ENCODE measurements at regions not wholly inside any gene's neighbourhood (a gene's known extent, or its start where the extent isn't known, plus 50 kb on each side); places are given as distances from the start of the nearest gene placed in this dataset.

DNA sequence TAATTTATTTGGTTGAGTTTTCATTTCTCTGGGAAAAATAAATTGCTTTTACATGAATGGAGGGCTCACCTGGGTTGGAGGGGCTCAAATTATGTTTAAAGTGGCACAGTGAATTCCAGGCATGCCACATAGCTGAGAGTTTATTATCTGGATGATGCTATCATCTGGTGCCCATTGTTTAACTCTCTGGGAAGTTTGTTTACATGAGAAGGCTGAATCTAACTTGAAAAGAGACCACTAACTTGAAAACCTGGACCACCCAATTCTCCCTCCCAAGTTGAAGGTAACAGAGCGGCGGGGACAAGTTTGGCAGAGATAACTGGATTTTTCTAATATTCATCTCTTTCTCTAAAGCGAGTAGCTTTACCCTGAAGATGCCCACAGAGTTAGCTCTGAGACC is 321.5 kb upstream of the GHITM start:
- TF ChIP-seq, protein P1, sequence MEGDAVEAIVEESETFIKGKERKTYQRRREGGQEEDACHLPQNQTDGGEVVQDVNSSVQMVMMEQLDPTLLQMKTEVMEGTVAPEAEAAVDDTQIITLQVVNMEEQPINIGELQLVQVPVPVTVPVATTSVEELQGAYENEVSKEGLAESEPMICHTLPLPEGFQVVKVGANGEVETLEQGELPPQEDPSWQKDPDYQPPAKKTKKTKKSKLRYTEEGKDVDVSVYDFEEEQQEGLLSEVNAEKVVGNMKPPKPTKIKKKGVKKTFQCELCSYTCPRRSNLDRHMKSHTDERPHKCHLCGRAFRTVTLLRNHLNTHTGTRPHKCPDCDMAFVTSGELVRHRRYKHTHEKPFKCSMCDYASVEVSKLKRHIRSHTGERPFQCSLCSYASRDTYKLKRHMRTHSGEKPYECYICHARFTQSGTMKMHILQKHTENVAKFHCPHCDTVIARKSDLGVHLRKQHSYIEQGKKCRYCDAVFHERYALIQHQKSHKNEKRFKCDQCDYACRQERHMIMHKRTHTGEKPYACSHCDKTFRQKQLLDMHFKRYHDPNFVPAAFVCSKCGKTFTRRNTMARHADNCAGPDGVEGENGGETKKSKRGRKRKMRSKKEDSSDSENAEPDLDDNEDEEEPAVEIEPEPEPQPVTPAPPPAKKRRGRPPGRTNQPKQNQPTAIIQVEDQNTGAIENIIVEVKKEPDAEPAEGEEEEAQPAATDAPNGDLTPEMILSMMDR (IDR thresholded peaks at IDR 0.05; ENCODE audit: control extremely low read depth in 1 of 3, insufficient read depth in 1 of 3, low read depth in 1 of 3, low read length in 3 of 3) = no peak
- no peak for TF ChIP-seq POLR2A (IDR thresholded peaks at IDR 0.05; ENCODE audit: control extremely low read depth in 1 of 2, low read depth in 2 of 2, low read length in 2 of 2)
- TF ChIP-seq, protein P2, sequence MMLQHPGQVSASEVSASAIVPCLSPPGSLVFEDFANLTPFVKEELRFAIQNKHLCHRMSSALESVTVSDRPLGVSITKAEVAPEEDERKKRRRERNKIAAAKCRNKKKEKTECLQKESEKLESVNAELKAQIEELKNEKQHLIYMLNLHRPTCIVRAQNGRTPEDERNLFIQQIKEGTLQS (IDR thresholded peaks at IDR 0.05; ENCODE audit: insufficient read depth, low read depth, low read length) = no peak
